ENCODE measurements at regions not wholly inside any gene's neighbourhood (a gene's known extent, or its start where the extent isn't known, plus 50 kb on each side); places are given as distances from the start of the nearest gene placed in this dataset.
A peak's percentile ranks its signal among the peaks of the same experiment; 100 is the strongest.

GRCh38 chr3:150344079-150344759 lies 63.9 kb upstream of the TSC22D2 start:
- H3K9me3 ChIP-seq (ENCODE audit: control insufficient read depth, low read depth, low read length), result no peaks in the 10 kb centered on the region
- H3K4me1 ChIP-seq (ENCODE audit: control insufficient read depth, extremely low read depth, insufficient read depth, low read length), result peaks cover 52% of the 10 kb centered on the region
- H3K36me3 ChIP-seq (ENCODE audit: control insufficient read depth in 2 of 2, extremely low read depth in 1 of 2, insufficient read depth in 2 of 2, low read length in 2 of 2), result no peaks in the 10 kb centered on the region
- no peaks in the 10 kb centered on the region for H4K20me1 ChIP-seq (ENCODE audit: control insufficient read depth, extremely low read depth, insufficient read depth, low read length)
- no peak overlapping the region for H2AFZ ChIP-seq (ENCODE audit: control insufficient read depth, low read length)
- TF ChIP-seq CTCF (optimal IDR thresholded peaks at IDR 0.05 in 1 of 3, IDR thresholded peaks at IDR 0.05 in 1 of 3, conservative IDR thresholded peaks at IDR 0.05 in 1 of 3; ENCODE audit: extremely low read depth in 1 of 3, insufficient read depth in 2 of 3, low read length in 3 of 3) (no peak), EZH2 (IDR thresholded peaks at IDR 0.05; ENCODE audit: low read length) (no peak)
- FAIRE-seq (no peak), DNase-seq (ENCODE audit: low read depth, low spot score) (no peak)
- peak overlapping the region; percentile 18 for H3K4me2 ChIP-seq (ENCODE audit: control insufficient read depth, extremely low read depth, insufficient read depth, low read depth, low read length)
- dilution Hi-C loops (cut with MboI; ENCODE audit: extremely low pct_ligation_motif_present, low sequenced_read_pairs), result no loop called here
- H3K4me3 ChIP-seq (ENCODE audit: control insufficient read depth in 2 of 3, extremely low read depth in 1 of 3, insufficient read depth in 2 of 3, low read depth in 1 of 3, low read length in 3 of 3), result no peak overlapping the region
- H3K9me1 ChIP-seq (ENCODE audit: control insufficient read depth, extremely low read depth, insufficient read depth, low read length), result no peaks in the 10 kb centered on the region
- H3K79me2 ChIP-seq (ENCODE audit: control insufficient read depth, insufficient read depth, low read length), result no peaks in the 10 kb centered on the region
- no peaks in the 10 kb centered on the region for H3K27me3 ChIP-seq (ENCODE audit: control insufficient read depth, extremely low read depth, insufficient read depth, low read length)
- H3K27ac ChIP-seq (ENCODE audit: control insufficient read depth, insufficient read depth, low read length), result peak overlapping the region; percentile 88
- H3K9ac ChIP-seq (ENCODE audit: control insufficient read depth, extremely low read depth, insufficient read depth, low read length), result no peak overlapping the region

- Histone ChIP-seq H3K36me3 (ENCODE audit: control insufficient read depth in 2 of 2, extremely low read depth in 1 of 2, insufficient read depth in 2 of 2, low read length in 2 of 2) (no peaks in the 10 kb centered on the region), H3K79me2 (ENCODE audit: control insufficient read depth, insufficient read depth, low read length) (no peaks in the 10 kb centered on the region), H3K9ac (ENCODE audit: control insufficient read depth, extremely low read depth, insufficient read depth, low read length) (no peak overlapping the region), H2AFZ (ENCODE audit: control insufficient read depth, low read length) (no peak overlapping the region), H3K4me2 (ENCODE audit: control insufficient read depth, extremely low read depth, insufficient read depth, low read depth, low read length) (no peak overlapping the region), H4K20me1 (ENCODE audit: control insufficient read depth, extremely low read depth, insufficient read depth, low read length) (no peaks in the 10 kb centered on the region), H3K4me1 (ENCODE audit: control insufficient read depth, extremely low read depth, insufficient read depth, low read length) (peaks cover 40% of the 10 kb centered on the region), H3K27ac (ENCODE audit: control insufficient read depth, insufficient read depth, low read length) (no peak overlapping the region), H3K9me3 (ENCODE audit: control insufficient read depth, low read depth, low read length) (no peaks in the 10 kb centered on the region), H3K27me3 (ENCODE audit: control insufficient read depth, extremely low read depth, insufficient read depth, low read length) (no peaks in the 10 kb centered on the region), H3K4me3 (ENCODE audit: control insufficient read depth in 2 of 3, extremely low read depth in 1 of 3, insufficient read depth in 2 of 3, low read depth in 1 of 3, low read length in 3 of 3) (no peak overlapping the region), H3K9me1 (ENCODE audit: control insufficient read depth, extremely low read depth, insufficient read depth, low read length) (no peaks in the 10 kb centered on the region)
- DNase-seq (ENCODE audit: low read depth, low spot score) (no peak), FAIRE-seq (no peak)
- dilution Hi-C loops (cut with MboI; ENCODE audit: extremely low pct_ligation_motif_present, low sequenced_read_pairs), result no loop called here
- TF ChIP-seq CTCF (optimal IDR thresholded peaks at IDR 0.05 in 1 of 3, IDR thresholded peaks at IDR 0.05 in 1 of 3, conservative IDR thresholded peaks at IDR 0.05 in 1 of 3; ENCODE audit: extremely low read depth in 1 of 3, insufficient read depth in 2 of 3, low read length in 3 of 3) (no peak), EZH2 (IDR thresholded peaks at IDR 0.05; ENCODE audit: low read length) (no peak)
Measured at GRCh38 chr3:150342896-150343467, 65.1 kb upstream of the TSC22D2 start.
